DND-41 (cell line): ENCODE measurements at regions not wholly inside any gene's neighbourhood (a gene's known extent, or its start where the extent isn't known, plus 50 kb on each side); places are given as distances from the start of the nearest gene placed in this dataset.

Experiments
- ATAC-seq: fragments of 200-7000 bp; cut with Tn5 transposase; 3 replicates; pipeline ENCODE4 v1.9.1; 2021; ENCODE audit warnings: low read depth; ENCODE audit not compliant: insufficient read depth
- DNase-seq: peaks from one replicate; pipeline ENCODE4 v3.0.0-alpha.2; 2020
- H2AFZ ChIP-seq: 2 replicates; pipeline ENCODE4 v1.6.0; 2012; ENCODE audit warnings: low read depth, low read length
- H3K27ac ChIP-seq: 2 replicates; pipeline ENCODE4 v1.5.1; 2012; ENCODE audit warnings: low read length, inconsistent platforms
- H3K27me3 ChIP-seq: fragments of 200-600 bp; sonication (generic); 2 replicates; pipeline ENCODE4 v1.6.0; 2012; ENCODE audit warnings: low read length, mild to moderate bottlenecking, inconsistent platforms; ENCODE audit not compliant: insufficient read depth, poor library complexity
- H3K36me3 ChIP-seq: 2 replicates; pipeline ENCODE4 v1.5.1; 2012; ENCODE audit warnings: low read length, inconsistent platforms; ENCODE audit not compliant: insufficient read depth
- H3K4me1 ChIP-seq: 2 replicates; pipeline ENCODE4 v1.5.1; 2012; ENCODE audit warnings: mild to moderate bottlenecking, low read length; ENCODE audit not compliant: insufficient read depth
- H3K4me2 ChIP-seq: 2 replicates; pipeline ENCODE4 v1.6.0; 2012; ENCODE audit warnings: mild to moderate bottlenecking, moderate library complexity, low read length, inconsistent platforms; ENCODE audit not compliant: insufficient read depth
- H3K4me3 ChIP-seq, 2 experiments: fragments of 200-600 bp in 1 of 2; shearing (Covaris generic) in 1 of 2; 2 replicates each; pipeline ENCODE4 v1.5.1; 2012 to 2016; ENCODE audit warnings: inconsistent platforms in 2 of 2, low read length in 2 of 2, mild to moderate bottlenecking in 2 of 2, low read depth in 1 of 2, moderate library complexity in 1 of 2
- H3K79me2 ChIP-seq: 2 replicates; pipeline ENCODE4 v1.6.0; 2012; ENCODE audit warnings: low read length, inconsistent platforms; ENCODE audit not compliant: insufficient read depth
- H3K9ac ChIP-seq: 2 replicates; pipeline ENCODE4 v1.6.0; 2012; ENCODE audit warnings: low read depth, mild to moderate bottlenecking, inconsistent platforms, low read length, moderate library complexity
- H3K9me3 ChIP-seq: 2 replicates; pipeline ENCODE4 v1.5.1; 2012; ENCODE audit warnings: low read length, moderate library complexity, mild to moderate bottlenecking, inconsistent platforms; ENCODE audit not compliant: insufficient read depth, severe bottlenecking
- H4K20me1 ChIP-seq: 2 replicates; pipeline ENCODE4 v1.6.0; 2012; ENCODE audit warnings: low read length; ENCODE audit not compliant: insufficient read depth
- CTCF ChIP-seq: IDR thresholded peaks from 2 replicates; pipeline ENCODE4 v1.5.1; 2012; ENCODE audit warnings: borderline replicate concordance, low read length, moderate library complexity, mild to moderate bottlenecking; ENCODE audit not compliant: poor library complexity, severe bottlenecking; ENCODE audit errors: extremely low read depth
- EZH2 ChIP-seq: IDR thresholded peaks from 3 replicates; pipeline ENCODE4 v1.6.1; 2012; ENCODE audit warnings: borderline replicate concordance, low read depth, mild to moderate bottlenecking, moderate library complexity, low read length, inconsistent platforms; ENCODE audit not compliant: severe bottlenecking

GRCh38 chrX:131734621-131735020 lies 190.7 kb downstream of the OR13H1 start:
- H3K27ac ChIP-seq = no peak overlapping the region
- no peak overlapping the region for H3K9ac ChIP-seq
- no peak overlapping the region for H3K4me3 ChIP-seq
- DNase-seq = no peak
- no peaks in the 10 kb centered on the region for H4K20me1 ChIP-seq
- H2AFZ ChIP-seq = no peak overlapping the region
- H3K79me2 ChIP-seq = no peaks in the 10 kb centered on the region
- H3K27me3 ChIP-seq = no peaks in the 10 kb centered on the region
- no peaks in the 10 kb centered on the region for H3K9me3 ChIP-seq
- H3K4me2 ChIP-seq = no peak overlapping the region
- no peak for TF ChIP-seq CTCF
- no peak for TF ChIP-seq EZH2
- H3K4me1 ChIP-seq = no peaks in the 10 kb centered on the region
- ATAC-seq = no peak
- no peaks in the 10 kb centered on the region for H3K36me3 ChIP-seq

GRCh38 chrX:131735127-131735526 lies 191.3 kb downstream of the OR13H1 start:
- no peak for ATAC-seq
- Histone ChIP-seq H3K79me2 (no peaks in the 10 kb centered on the region), H3K9ac (no peak overlapping the region), H3K27me3 (no peaks in the 10 kb centered on the region), H2AFZ (no peak overlapping the region), H3K36me3 (no peaks in the 10 kb centered on the region), H3K9me3 (no peaks in the 10 kb centered on the region), H3K4me1 (no peaks in the 10 kb centered on the region), H4K20me1 (no peaks in the 10 kb centered on the region), H3K27ac (no peak overlapping the region), H3K4me2 (no peak overlapping the region), H3K4me3 (no peak overlapping the region)
- DNase-seq = no peak
- no peak for TF ChIP-seq CTCF
- no peak for TF ChIP-seq EZH2

GRCh38 chrX:131739823-131740222 lies 195.9 kb downstream of the OR13H1 start:
- no peaks in the 10 kb centered on the region for H3K79me2 ChIP-seq
- no peak for DNase-seq
- H4K20me1 ChIP-seq = no peaks in the 10 kb centered on the region
- H3K9ac ChIP-seq = no peak overlapping the region
- TF ChIP-seq CTCF (no peak), EZH2 (no peak)
- no peak overlapping the region for H3K4me2 ChIP-seq
- H2AFZ ChIP-seq = no peak overlapping the region
- H3K9me3 ChIP-seq = no peaks in the 10 kb centered on the region
- H3K27me3 ChIP-seq = no peaks in the 10 kb centered on the region
- ATAC-seq = no peak
- no peak overlapping the region for H3K4me3 ChIP-seq
- no peaks in the 10 kb centered on the region for H3K36me3 ChIP-seq
- H3K4me1 ChIP-seq = no peaks in the 10 kb centered on the region
- no peak overlapping the region for H3K27ac ChIP-seq

GRCh38 chrX:131741103-131741581 lies 197.3 kb downstream of the OR13H1 start:
- Histone ChIP-seq H3K36me3 (no peaks in the 10 kb centered on the region), H3K79me2 (no peaks in the 10 kb centered on the region), H3K9ac (no peak overlapping the region), H3K4me1 (no peaks in the 10 kb centered on the region), H2AFZ (no peak overlapping the region), H3K4me3 (no peak overlapping the region), H3K27me3 (no peaks in the 10 kb centered on the region), H3K4me2 (no peak overlapping the region), H4K20me1 (no peaks in the 10 kb centered on the region), H3K27ac (no peak overlapping the region), H3K9me3 (no peaks in the 10 kb centered on the region)
- no peak for TF ChIP-seq EZH2
- no peak for TF ChIP-seq CTCF
- ATAC-seq = no peak
- no peak for DNase-seq
